OCI-LY7 (cell line): ENCODE measurements at regions not wholly inside any gene's neighbourhood (a gene's known extent, or its start where the extent isn't known, plus 50 kb on each side); places are given as distances from the start of the nearest gene placed in this dataset.
"Not testable (repeated sequence)": the region's sequence is repeated elsewhere in the genome, so short reads cannot be mapped to it uniquely, and the experiment has no call there.

Experiments
- BruUV-seq: library from RNA; stranded (reverse); fragments of 400-500 nt; replicated peaks from 2 replicates; lab custom pipeline; 2021; lab: Mats Ljungman, UMichigan
- CTCF ChIA-PET: fragments of 300-600 bp; sonication (Branson Sonifier 250); formaldehyde crosslinking; loops from one replicate; lab custom pipeline; 2022; ENCODE audit warnings: antibody characterized with exemption; ENCODE audit not compliant: unreplicated experiment; lab: Charles Lee
- POLR2A ChIA-PET: fragments of 300-600 bp; sonication (Branson Sonifier 250); formaldehyde crosslinking; loops from one replicate; lab custom pipeline; 2022; ENCODE audit warnings: antibody characterized with exemption; lab: Charles Lee
- DNase-seq: peaks from one replicate; pipeline ENCODE4 v3.0.0-alpha.2; 2015; ENCODE audit warnings: low spot score
- H2AFZ ChIP-seq: fragments of 200-600 bp; sonication (generic), shearing (Covaris generic); 2 replicates; pipeline ENCODE4 v1.6.1; 2014; ENCODE audit warnings: mild to moderate bottlenecking, antibody characterized with exemption, low read length, moderate library complexity
- H3K27ac ChIP-seq: fragments of 200-600 bp; sonication (generic); 2 replicates; pipeline ENCODE4 v1.5.1; 2014; ENCODE audit warnings: mixed run types, low read depth, mild to moderate bottlenecking, moderate library complexity, low read length, inconsistent platforms; ENCODE audit not compliant: poor library complexity, severe bottlenecking
- H3K36me3 ChIP-seq: fragments of 200-600 bp; sonication (generic); 2 replicates; pipeline ENCODE4 v1.6.1; 2014; ENCODE audit warnings: mild to moderate bottlenecking, antibody characterized with exemption, low read length, moderate library complexity, mixed read lengths; ENCODE audit not compliant: insufficient read depth
- H3K4me1 ChIP-seq: fragments of 200-600 bp; sonication (generic); 2 replicates; pipeline ENCODE4 v1.5.1; 2014; ENCODE audit warnings: mild to moderate bottlenecking, low read length; ENCODE audit not compliant: insufficient read depth, poor library complexity, severe bottlenecking
- H3K4me2 ChIP-seq: fragments of 200-600 bp; sonication (generic); 2 replicates; pipeline ENCODE4 v1.6.1; 2014; ENCODE audit warnings: mild to moderate bottlenecking, low read length
- H3K4me3 ChIP-seq: fragments of 200-600 bp; sonication (generic); 2 replicates; pipeline ENCODE4 v1.5.1; 2014; ENCODE audit warnings: mild to moderate bottlenecking, low read depth, low read length; ENCODE audit not compliant: poor library complexity, severe bottlenecking
- H3K79me2 ChIP-seq: fragments of 200-600 bp; sonication (generic); 2 replicates; pipeline ENCODE4 v1.6.1; 2016; ENCODE audit warnings: low read depth, mild to moderate bottlenecking, low read length, moderate library complexity, mixed read lengths; ENCODE audit not compliant: insufficient read depth
- H3K9me2 ChIP-seq: fragments of 200-600 bp; sonication (generic); 2 replicates; pipeline ENCODE4 v1.6.1; 2016; ENCODE audit warnings: mild to moderate bottlenecking, low read length, mixed read lengths; ENCODE audit not compliant: insufficient read depth
- H3K9me3 ChIP-seq: fragments of 200-600 bp; sonication (generic); 2 replicates; pipeline ENCODE4 v1.6.1; 2014; ENCODE audit warnings: mild to moderate bottlenecking, mixed run types, low read length, mixed read lengths
- H4K20me1 ChIP-seq: fragments of 200-600 bp; sonication (generic); 2 replicates; pipeline ENCODE4 v1.6.1; 2014; ENCODE audit warnings: mild to moderate bottlenecking, antibody characterized with exemption, low read length, moderate library complexity, mixed read lengths; ENCODE audit not compliant: insufficient read depth
- CTCF ChIP-seq: fragments of 200-600 bp; sonication (generic); conservative IDR thresholded peaks from 2 replicates; pipeline ENCODE4 v1.5.1; 2014; ENCODE audit warnings: mild to moderate bottlenecking, antibody characterized with exemption, low read length, moderate library complexity, mixed read lengths
- EZH2phosphoT487 ChIP-seq: fragments of 200-600 bp; sonication (generic); IDR thresholded peaks from 2 replicates; pipeline ENCODE4 v1.6.1; 2018; ENCODE audit warnings: low read depth, borderline replicate concordance, mild to moderate bottlenecking, mixed run types, antibody characterized with exemption, low read length, moderate library complexity, mixed read lengths
- intact Hi-C: fragments of 100-400 bp; cut with micrococcal nuclease; formaldehyde crosslinking; loops from one replicate; pipeline ENCODE4 v1.10.0; 2022; ENCODE audit not compliant: unreplicated experiment

GRCh38 chr2:78261454-78261853, 739.3 kb upstream of the LRRTM4 start:
- Histone ChIP-seq H3K4me3 (no peak overlapping the region), H3K27ac (no peak overlapping the region), H3K9me2 (no peaks in the 10 kb centered on the region), H3K9me3 (no peaks in the 10 kb centered on the region), H3K36me3 (no peaks in the 10 kb centered on the region), H3K4me1 (no peaks in the 10 kb centered on the region), H3K4me2 (no peak overlapping the region), H4K20me1 (no peaks in the 10 kb centered on the region), H3K79me2 (no peaks in the 10 kb centered on the region), H2AFZ (no peak overlapping the region)
- CTCF ChIA-PET = no interaction called here
- no peak for DNase-seq
- no peak for TF ChIP-seq EZH2phosphoT487
- intact Hi-C loops = no loop called here
- POLR2A ChIA-PET = no interaction called here
- no TSS peak for BruUV-seq

GRCh38 chr2:78262089-78262488, 739.9 kb upstream of the LRRTM4 start:
- H3K4me3 ChIP-seq, H3K4me1 ChIP-seq, H3K79me2 ChIP-seq, H2AFZ ChIP-seq, H4K20me1 ChIP-seq, H3K27ac ChIP-seq, H3K36me3 ChIP-seq, CTCF ChIA-PET, DNase-seq, intact Hi-C loops, H3K4me2 ChIP-seq, POLR2A ChIA-PET, H3K9me2 ChIP-seq, BruUV-seq, H3K9me3 ChIP-seq: not testable (repeated sequence)

- TF ChIP-seq EZH2phosphoT487 (no peak), CTCF (no peak)
- CTCF ChIA-PET = no interaction called here
- Histone ChIP-seq H3K4me1 (no peaks in the 10 kb centered on the region), H2AFZ (no peak overlapping the region), H3K9me2 (no peaks in the 10 kb centered on the region), H3K4me3 (no peak overlapping the region), H4K20me1 (no peaks in the 10 kb centered on the region), H3K79me2 (no peaks in the 10 kb centered on the region), H3K4me2 (no peak overlapping the region), H3K9me3 (no peaks in the 10 kb centered on the region), H3K27ac (no peak overlapping the region), H3K36me3 (no peaks in the 10 kb centered on the region)
- POLR2A ChIA-PET = interaction anchor here (0.5 kb wide), 1 partner anchor 1155 kb away, joined by 4 read pairs; no protein-coding TSS in a partner anchor
- DNase-seq = no peak
- intact Hi-C loops = no loop called here
- BruUV-seq = no TSS peak
Measured at GRCh38 chr2:78262713-78263375, 740.7 kb upstream of the LRRTM4 start.
